GM12872 (cell line): ENCODE measurements at regions not wholly inside any gene's neighbourhood (a gene's known extent, or its start where the extent isn't known, plus 50 kb on each side); places are given as distances from the start of the nearest gene placed in this dataset.

Source experiments
- CTCF ChIP-seq: IDR thresholded peaks from 3 replicates; pipeline ENCODE4 v1.5.1; 2011; ENCODE audit warnings: low read depth, mild to moderate bottlenecking, low read length, moderate library complexity; ENCODE audit not compliant: insufficient read depth

GRCh38 chr18:34648269-34648985, 61.7 kb upstream of the DTNA start:
- no peak for TF ChIP-seq CTCF

- TF ChIP-seq CTCF: no peak
Measured at GRCh38 chr18:34649080-34649479, 61.0 kb upstream of the DTNA start.

GRCh38 chr18:34650121-34650545, 60.0 kb upstream of the DTNA start:
- TF ChIP-seq CTCF: no peak

- TF ChIP-seq CTCF: no peak
Measured at GRCh38 chr18:34651586-34652369, 58.3 kb upstream of the DTNA start.

GRCh38 chr18:34655131-34655530, 55.0 kb upstream of the DTNA start:
- TF ChIP-seq CTCF: no peak

GRCh38 chr18:34657860-34658500, 52.1 kb upstream of the DTNA start:
- TF ChIP-seq CTCF: no peak
